Upper lobe of right lung (tissue), 1 donor: ENCODE measurements at regions not wholly inside any gene's neighbourhood (a gene's known extent, or its start where the extent isn't known, plus 50 kb on each side); places are given as distances from the start of the nearest gene placed in this dataset.

Source experiments
- ATAC-seq: fragments of 200-7000 bp; cut with Tn5 transposase; one replicate; pipeline ENCODE4 v1.9.1; 2020; ENCODE audit warnings: mild to moderate bottlenecking, moderate library complexity
- DNase-seq: peaks from one replicate; pipeline ENCODE4 v3.0.0-alpha.2; 2020
- H3K27ac ChIP-seq: fragments of 200-600 bp; one replicate; pipeline ENCODE4 v1.8.0; 2022
- H3K27me3 ChIP-seq: fragments of 200-600 bp; one replicate; pipeline ENCODE4 v1.8.0; 2022; ENCODE audit warnings: mild to moderate bottlenecking
- H3K36me3 ChIP-seq: fragments of 200-600 bp; one replicate; pipeline ENCODE4 v1.8.0; 2022
- H3K4me1 ChIP-seq: fragments of 200-600 bp; one replicate; pipeline ENCODE4 v1.8.0; 2022
- H3K4me3 ChIP-seq: fragments of 200-600 bp; one replicate; pipeline ENCODE4 v1.8.0; 2022; ENCODE audit warnings: mild to moderate bottlenecking
- H3K9me3 ChIP-seq: fragments of 200-600 bp; one replicate; pipeline ENCODE4 v1.8.0; 2022
- intact Hi-C: fragments of 100-400 bp; cut with DNase I; formaldehyde crosslinking; loops from one replicate; pipeline ENCODE4 v1.11.0; 2022
- TF ChIP-seq, protein P1 (sequence below): fragments of 200-600 bp; IDR thresholded peaks from one replicate; pipeline ENCODE4 v1.8.0; 2022; ENCODE audit warnings: antibody characterized with exemption
- donor health status: DM: no; HTN: yes; CAD: no; lungs with severe emphysema.

DNA sequence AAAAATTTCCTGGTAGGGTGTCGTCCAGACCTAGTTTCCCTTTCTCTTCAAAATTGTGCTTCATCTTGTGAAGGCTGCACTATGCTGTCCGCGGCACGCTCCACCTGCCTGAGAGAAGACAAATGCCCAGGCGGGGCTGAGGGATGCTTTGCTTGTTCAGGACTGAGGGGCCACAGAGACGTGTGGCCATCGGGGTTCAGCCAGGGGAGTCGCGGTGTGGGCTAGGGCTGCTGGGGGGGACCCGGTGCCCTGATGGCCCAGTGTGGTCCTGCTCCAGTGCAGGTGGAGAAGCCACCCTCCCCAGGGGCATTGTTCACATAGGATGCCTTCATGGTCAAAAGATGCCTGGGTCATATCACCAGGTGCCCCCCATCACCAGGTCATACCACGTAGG, 107.8 kb upstream of the SHH start:
- Histone ChIP-seq H3K27ac (no peak overlapping the region), H3K9me3 (no peaks in the 10 kb centered on the region), H3K4me1 (no peaks in the 10 kb centered on the region), H3K36me3 (no peaks in the 10 kb centered on the region), H3K4me3 (no peak overlapping the region), H3K27me3 (no peaks in the 10 kb centered on the region)
- TF ChIP-seq, protein P1, sequence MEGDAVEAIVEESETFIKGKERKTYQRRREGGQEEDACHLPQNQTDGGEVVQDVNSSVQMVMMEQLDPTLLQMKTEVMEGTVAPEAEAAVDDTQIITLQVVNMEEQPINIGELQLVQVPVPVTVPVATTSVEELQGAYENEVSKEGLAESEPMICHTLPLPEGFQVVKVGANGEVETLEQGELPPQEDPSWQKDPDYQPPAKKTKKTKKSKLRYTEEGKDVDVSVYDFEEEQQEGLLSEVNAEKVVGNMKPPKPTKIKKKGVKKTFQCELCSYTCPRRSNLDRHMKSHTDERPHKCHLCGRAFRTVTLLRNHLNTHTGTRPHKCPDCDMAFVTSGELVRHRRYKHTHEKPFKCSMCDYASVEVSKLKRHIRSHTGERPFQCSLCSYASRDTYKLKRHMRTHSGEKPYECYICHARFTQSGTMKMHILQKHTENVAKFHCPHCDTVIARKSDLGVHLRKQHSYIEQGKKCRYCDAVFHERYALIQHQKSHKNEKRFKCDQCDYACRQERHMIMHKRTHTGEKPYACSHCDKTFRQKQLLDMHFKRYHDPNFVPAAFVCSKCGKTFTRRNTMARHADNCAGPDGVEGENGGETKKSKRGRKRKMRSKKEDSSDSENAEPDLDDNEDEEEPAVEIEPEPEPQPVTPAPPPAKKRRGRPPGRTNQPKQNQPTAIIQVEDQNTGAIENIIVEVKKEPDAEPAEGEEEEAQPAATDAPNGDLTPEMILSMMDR, result no peak
- DNase-seq (no peak), ATAC-seq (no peak)
- intact Hi-C loops, result no loop called here

DNA sequence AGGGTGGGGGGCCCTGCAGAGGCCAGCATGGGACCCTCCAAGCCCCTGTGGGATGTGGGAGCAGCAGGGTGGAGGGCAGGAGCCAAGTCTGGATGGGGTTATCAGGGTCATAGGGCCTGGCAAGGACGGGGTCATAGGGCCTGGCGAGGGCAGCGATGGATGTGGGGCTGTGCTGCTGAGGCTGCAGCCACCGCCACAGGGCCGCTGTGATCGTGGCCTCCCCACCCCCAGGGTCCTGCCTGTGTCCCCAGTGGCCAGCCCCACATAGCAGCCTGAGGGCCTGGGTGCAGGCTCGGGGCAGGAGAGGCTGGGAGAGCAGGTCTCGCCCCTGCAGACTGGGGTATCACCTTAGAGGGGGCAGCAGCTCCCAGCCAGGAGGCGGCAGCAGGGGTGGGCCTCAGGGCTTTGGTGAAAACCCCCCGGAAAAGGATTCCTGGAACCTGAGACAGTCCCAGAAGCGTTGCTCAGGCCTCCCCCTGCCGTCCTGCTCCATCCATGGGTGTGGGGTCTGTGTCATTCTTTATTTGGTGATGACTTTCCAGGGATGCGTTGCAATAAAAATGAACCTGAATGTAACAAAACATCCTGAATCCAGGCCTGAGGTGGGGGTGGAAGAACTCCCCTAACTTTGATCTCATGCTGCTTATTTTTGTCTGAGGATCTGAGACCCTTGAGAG, 107.3 kb upstream of the SHH start:
- no peak for DNase-seq
- TF ChIP-seq, protein P1, result no peak

DNA sequence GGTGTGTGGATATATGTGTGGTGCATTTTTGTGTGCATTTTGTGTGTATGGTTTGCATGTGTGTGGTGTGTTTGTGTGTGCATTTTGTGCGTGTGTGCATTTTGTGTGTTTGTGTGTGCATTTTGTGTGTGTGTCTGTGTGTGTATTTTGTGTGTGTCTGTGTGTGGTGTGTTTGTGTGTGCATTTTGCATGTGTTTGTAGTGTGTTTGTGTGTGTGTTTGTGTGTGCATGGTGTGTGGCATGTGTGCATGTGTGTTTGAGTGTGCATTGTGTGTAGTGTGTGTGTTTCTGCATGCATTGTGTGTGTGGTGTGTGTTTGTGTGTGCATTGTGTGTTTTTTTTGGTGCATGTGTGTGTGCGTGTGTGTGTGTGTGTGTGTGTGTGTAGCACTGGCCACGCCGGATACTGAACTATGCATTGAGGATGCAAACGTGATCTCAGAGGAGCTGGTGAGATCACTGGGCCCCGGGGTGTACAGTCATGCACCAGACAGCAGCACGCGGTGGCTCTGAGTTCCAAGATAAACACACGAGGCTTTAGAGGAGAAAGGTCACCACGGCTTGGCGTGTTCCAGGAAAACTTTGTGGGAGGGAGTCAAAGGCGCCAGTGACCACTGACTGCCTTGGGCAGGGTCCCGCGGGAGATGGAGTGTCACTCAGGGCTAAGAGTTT, 106.6 kb upstream of the SHH start:
- H3K27me3 ChIP-seq, result no peaks in the 10 kb centered on the region
- DNase-seq (no peak), ATAC-seq (peak; percentile 53)
- H3K4me1 ChIP-seq, result no peaks in the 10 kb centered on the region
- no peaks in the 10 kb centered on the region for H3K36me3 ChIP-seq
- intact Hi-C loops, result no loop called here
- H3K4me3 ChIP-seq, result no peak overlapping the region
- no peaks in the 10 kb centered on the region for H3K9me3 ChIP-seq
- TF ChIP-seq, protein P1, result no peak
- H3K27ac ChIP-seq, result no peak overlapping the region

More for the DNA sequence above, 107.3 kb upstream of the SHH start:
- Histone ChIP-seq H3K27ac (no peak overlapping the region), H3K4me1 (no peaks in the 10 kb centered on the region), H3K9me3 (no peaks in the 10 kb centered on the region), H3K36me3 (no peaks in the 10 kb centered on the region), H3K27me3 (no peaks in the 10 kb centered on the region), H3K4me3 (no peak overlapping the region)
- ATAC-seq, result no peak
- intact Hi-C loops, result no loop called here

DNA sequence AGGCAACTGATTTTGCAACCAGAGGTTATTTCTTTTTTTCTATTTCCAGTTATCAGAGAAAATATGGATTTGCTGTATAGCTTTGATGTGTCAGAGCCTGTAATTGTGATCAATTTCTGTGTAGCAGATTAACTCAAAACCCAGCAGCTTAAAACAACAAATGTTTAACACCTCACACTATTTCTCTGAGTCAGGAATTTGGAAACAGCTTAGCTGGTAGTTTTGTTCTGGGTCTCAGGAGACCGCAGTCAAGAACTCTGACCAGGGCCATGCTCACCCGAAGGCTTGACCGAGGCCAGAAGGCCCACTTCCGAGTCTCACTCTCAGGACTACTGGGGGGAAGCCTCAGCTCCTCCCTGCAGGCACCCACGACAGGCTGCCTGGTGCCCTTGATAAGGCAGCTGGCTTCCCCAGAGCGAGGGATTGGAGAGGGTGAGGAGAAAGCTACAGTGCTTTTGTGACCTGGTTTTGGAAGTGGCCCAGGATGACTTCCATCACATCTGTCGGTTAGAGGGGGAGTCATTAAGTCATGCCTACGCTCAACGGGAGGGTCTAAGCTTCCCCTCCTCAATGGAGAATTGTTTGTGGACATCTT, 105.7 kb upstream of the SHH start:
- no peak overlapping the region for H3K27ac ChIP-seq
- DNase-seq (no peak), ATAC-seq (no peak)
- no peak overlapping the region for H3K4me3 ChIP-seq
- no peaks in the 10 kb centered on the region for H3K9me3 ChIP-seq
- intact Hi-C loops, result no loop called here
- H3K27me3 ChIP-seq, result no peaks in the 10 kb centered on the region
- no peaks in the 10 kb centered on the region for H3K4me1 ChIP-seq
- TF ChIP-seq, protein P1, result no peak
- H3K36me3 ChIP-seq, result no peaks in the 10 kb centered on the region

- intact Hi-C loops, result no loop called here
- DNase-seq (no peak), ATAC-seq (no peak)
These were observed 104.8 kb upstream of the SHH start for GRCh38 chr7:155916926-155917655.

More at GRCh38 chr7:155916926-155917655, 104.8 kb upstream of the SHH start:
- H3K4me1 ChIP-seq, result no peaks in the 10 kb centered on the region
- H3K27ac ChIP-seq, result no peak overlapping the region
- H3K9me3 ChIP-seq, result no peaks in the 10 kb centered on the region
- H3K27me3 ChIP-seq, result no peaks in the 10 kb centered on the region
- no peaks in the 10 kb centered on the region for H3K36me3 ChIP-seq
- TF ChIP-seq, protein P1, result no peak
- H3K4me3 ChIP-seq, result no peak overlapping the region
